LNCAP (cell line): ENCODE measurements at regions not wholly inside any gene's neighbourhood (a gene's known extent, or its start where the extent isn't known, plus 50 kb on each side); places are given as distances from the start of the nearest gene placed in this dataset.

ENCODE experiments used
- CTCF ChIP-seq: fragments of 450-650 bp; IDR thresholded peaks from 2 replicates; pipeline ENCODE4 v1.5.1; 2017; ENCODE audit warnings: mild to moderate bottlenecking

GRCh38 chr4:180391613-180392012 is 1851.6 kb upstream of the TENM3 start:
- no peak for TF ChIP-seq CTCF

- no peak for TF ChIP-seq CTCF
Measured at GRCh38 chr4:180394312-180394711, 1848.9 kb upstream of the TENM3 start.

- TF ChIP-seq CTCF = no peak
Measured at GRCh38 chr4:180394730-180395129, 1848.5 kb upstream of the TENM3 start.

- no peak for TF ChIP-seq CTCF
Measured at GRCh38 chr4:180398564-180398963, 1844.6 kb upstream of the TENM3 start.

- no peak for TF ChIP-seq CTCF
Measured at GRCh38 chr4:180407275-180407885, 1835.8 kb upstream of the TENM3 start.

- TF ChIP-seq CTCF = no peak
Measured at GRCh38 chr4:180418819-180419531, 1824.2 kb upstream of the TENM3 start.

- TF ChIP-seq CTCF = no peak
Measured at GRCh38 chr4:180422989-180423711, 1820.1 kb upstream of the TENM3 start.
